Transverse colon (tissue), 4 donors: ENCODE measurements at regions not wholly inside any gene's neighbourhood (a gene's known extent, or its start where the extent isn't known, plus 50 kb on each side); places are given as distances from the start of the nearest gene placed in this dataset.

Source experiments
- DNase-seq: peaks from one replicate; pipeline ENCODE4 v3.0.0-alpha.2; 2019
- H3K27ac ChIP-seq, 4 donors: fragments of 200-600 bp; sonication (generic); 2 replicates each; pipeline ENCODE4 v1.5.1; 2016 to 2018; ENCODE audit warnings: inconsistent platforms in 4 of 4
- H3K27me3 ChIP-seq: fragments of 200-600 bp; sonication (generic); 2 replicates; pipeline ENCODE4 v1.5.1; 2017; ENCODE audit warnings: inconsistent platforms
- H3K36me3 ChIP-seq, 4 donors: fragments of 200-600 bp; sonication (generic); 2 replicates each; pipeline ENCODE4 v1.5.1; 2017 to 2019; ENCODE audit warnings: inconsistent platforms in 4 of 4
- H3K4me1 ChIP-seq, 4 donors: fragments of 200-600 bp; sonication (generic); 2 replicates each; pipeline ENCODE4 v1.5.1; 2017 to 2020; ENCODE audit warnings: inconsistent platforms in 4 of 4
- H3K4me3 ChIP-seq, 4 donors: fragments of 200-600 bp; sonication (generic); 1 replicate in 1 of 4; 2 replicates in 3 of 4; pipeline versions ENCODE4 v1.5.1 to v1.6.1; 2017 to 2019; ENCODE audit warnings: inconsistent platforms in 4 of 4
- H3K9me3 ChIP-seq, 2 donors: fragments of 200-600 bp; sonication (generic); 2 replicates each; pipeline ENCODE4 v1.5.1; 2017 to 2019; ENCODE audit warnings: inconsistent platforms in 2 of 2
- EP300 ChIP-seq: sonication (generic); formaldehyde crosslinking; IDR thresholded peaks from one replicate; pipeline ENCODE4 v1.6.1; 2017; ENCODE audit warnings: antibody characterized with exemption, low read depth
- POLR2A ChIP-seq: fragments of 450-650 bp; IDR thresholded peaks from one replicate; pipeline ENCODE4 v1.6.1; 2016; ENCODE audit warnings: antibody characterized with exemption, mild to moderate bottlenecking, moderate library complexity
- POLR2AphosphoS5 ChIP-seq, 3 donors: sonication (generic); formaldehyde crosslinking; IDR thresholded peaks; one replicate each; pipeline ENCODE4 v1.6.1; 2016; ENCODE audit warnings: antibody characterized with exemption in 3 of 3
- WGBS, 2 donors: methylation state at CpG; one replicate each; pipeline ENCODE4 v1.1.5; 2018; ENCODE audit warnings: low coverage in 1 of 2; 5-methylcytosine and 5-hydroxymethylcytosine counted together
- in situ Hi-C, 4 donors: fragments of 200-750 bp; cut with MboI; loops; one replicate each; pipeline versions ENCODE4 v1.15.0 to v1.15.1; 2017; ENCODE audit warnings: low sequenced_read_pairs in 3 of 4, low pct_ligation_motif_present in 1 of 4, low pct_unique_long_range_greater_than_20kb in 1 of 4
- intact Hi-C: fragments of 100-400 bp; cut with DNase I; formaldehyde crosslinking; loops from one replicate; pipeline ENCODE4 v1.15.1; 2023; ENCODE audit warnings: low total_unique reads
- TF ChIP-seq, protein P1 (sequence below), 5 experiments: fragments of 200-600 bp in 3 of 5; fragments of 450-650 bp in 2 of 5; sonication (generic) in 3 of 5; IDR thresholded peaks; 1 replicate in 2 of 5; 2 replicates in 3 of 5; pipeline ENCODE4 v1.5.1; 2016 to 2017; ENCODE audit warnings: antibody characterized with exemption in 5 of 5, inconsistent platforms in 3 of 5, mild to moderate bottlenecking in 2 of 5, moderate library complexity in 1 of 5

DNA sequence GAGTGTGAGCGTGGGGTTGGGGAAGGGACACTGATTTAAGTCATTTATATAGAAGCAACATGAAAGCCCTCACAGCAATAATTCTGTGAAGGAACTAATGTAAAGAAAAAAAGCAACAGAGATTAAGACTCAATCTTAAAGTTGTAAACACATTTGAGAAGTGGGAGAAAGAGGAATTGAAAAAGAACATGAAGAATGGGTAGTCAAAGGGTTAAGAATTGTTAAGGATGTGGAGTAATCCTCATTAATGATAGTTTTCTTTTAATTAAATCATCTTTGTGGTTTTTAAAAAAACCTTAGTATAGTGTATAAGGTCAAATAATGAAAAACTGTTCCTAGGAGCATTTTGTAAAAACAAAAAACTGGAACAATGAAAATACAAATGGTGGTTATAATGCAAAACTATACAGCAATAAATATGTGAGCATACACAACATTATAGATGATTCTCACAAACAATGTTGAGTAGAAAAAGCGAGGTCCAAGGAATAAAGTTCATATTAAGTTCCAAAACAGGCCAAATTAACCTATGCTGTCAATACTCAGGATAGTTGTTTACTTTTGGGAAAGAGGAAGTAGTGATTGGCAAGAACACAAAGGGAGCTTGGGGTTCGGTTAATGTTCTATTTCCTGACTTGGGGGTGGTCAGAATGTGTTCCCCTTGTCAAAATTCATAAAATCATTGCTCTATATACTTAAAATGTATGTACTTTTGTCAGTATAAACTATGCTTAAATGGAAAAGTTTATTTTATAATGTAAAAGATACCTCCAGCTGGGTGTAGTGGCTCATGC lies 120.4 kb upstream of the ATF7IP start:
- intact Hi-C loops (no loop called here), in situ Hi-C loops (loop anchor here in 3 of 4 donors (25.0 kb wide), 2 partner anchors 367 to 417 kb away; no protein-coding TSS in a partner anchor)
- 42 to 48% methylated on average over 3 of the region's 3 CpGs for WGBS, 2 donors
- Histone ChIP-seq H3K9me3 (peaks cover 16 to 24% of the 10 kb centered on the region in 2 donors), H3K36me3 (no peaks in the 10 kb centered on the region), H3K27ac (no peak overlapping the region), H3K4me1 (peaks cover 0 to 6% (median 2%) of the 10 kb centered on the region in 4 donors), H3K27me3 (no peaks in the 10 kb centered on the region), H3K4me3 (no peak overlapping the region)
- TF ChIP-seq POLR2A (no peak), EP300 (no peak), POLR2AphosphoS5 (IDR thresholded peaks at IDR 0.05) (no peak)
- TF ChIP-seq, protein P1, sequence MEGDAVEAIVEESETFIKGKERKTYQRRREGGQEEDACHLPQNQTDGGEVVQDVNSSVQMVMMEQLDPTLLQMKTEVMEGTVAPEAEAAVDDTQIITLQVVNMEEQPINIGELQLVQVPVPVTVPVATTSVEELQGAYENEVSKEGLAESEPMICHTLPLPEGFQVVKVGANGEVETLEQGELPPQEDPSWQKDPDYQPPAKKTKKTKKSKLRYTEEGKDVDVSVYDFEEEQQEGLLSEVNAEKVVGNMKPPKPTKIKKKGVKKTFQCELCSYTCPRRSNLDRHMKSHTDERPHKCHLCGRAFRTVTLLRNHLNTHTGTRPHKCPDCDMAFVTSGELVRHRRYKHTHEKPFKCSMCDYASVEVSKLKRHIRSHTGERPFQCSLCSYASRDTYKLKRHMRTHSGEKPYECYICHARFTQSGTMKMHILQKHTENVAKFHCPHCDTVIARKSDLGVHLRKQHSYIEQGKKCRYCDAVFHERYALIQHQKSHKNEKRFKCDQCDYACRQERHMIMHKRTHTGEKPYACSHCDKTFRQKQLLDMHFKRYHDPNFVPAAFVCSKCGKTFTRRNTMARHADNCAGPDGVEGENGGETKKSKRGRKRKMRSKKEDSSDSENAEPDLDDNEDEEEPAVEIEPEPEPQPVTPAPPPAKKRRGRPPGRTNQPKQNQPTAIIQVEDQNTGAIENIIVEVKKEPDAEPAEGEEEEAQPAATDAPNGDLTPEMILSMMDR (IDR thresholded peaks at IDR 0.05): no peak
- DNase-seq: no peak

DNA sequence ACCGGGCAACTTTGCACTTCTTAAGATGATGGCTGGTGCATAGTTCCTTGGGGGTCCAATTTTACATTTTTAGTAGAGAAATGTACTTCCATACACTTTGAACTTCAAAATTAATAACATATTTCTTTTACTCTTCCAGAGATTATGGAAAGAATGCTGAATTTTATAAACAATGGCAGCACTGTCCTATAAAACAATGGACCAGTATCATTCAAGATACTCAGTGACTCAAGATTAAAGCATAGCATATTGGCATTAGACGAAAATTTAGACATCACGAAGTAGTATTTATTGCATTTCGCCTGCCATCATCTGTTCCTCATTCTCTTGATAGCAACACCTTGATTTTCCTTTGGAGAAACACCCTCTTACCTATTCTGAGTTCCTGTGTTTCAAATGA lies 118.3 kb upstream of the ATF7IP start:
- Histone ChIP-seq H3K27me3 (no peaks in the 10 kb centered on the region), H3K27ac (no peak overlapping the region), H3K36me3 (no peaks in the 10 kb centered on the region), H3K4me1 (no peaks in the 10 kb centered on the region), H3K9me3 (peaks cover 12 to 23% of the 10 kb centered on the region in 2 donors), H3K4me3 (no peak overlapping the region)
- no peak for DNase-seq
- WGBS, 2 donors: 91 to 92% methylated on average over 4 of the region's 4 CpGs
- intact Hi-C loops (no loop called here), in situ Hi-C loops (loop anchor here in 3 of 4 donors (25.0 kb wide), 2 partner anchors 365 to 415 kb away; no protein-coding TSS in a partner anchor)
- TF ChIP-seq POLR2A (no peak), EP300 (no peak), POLR2AphosphoS5 (IDR thresholded peaks at IDR 0.05) (no peak)
- TF ChIP-seq, protein P1 (IDR thresholded peaks at IDR 0.05): no peak

DNA sequence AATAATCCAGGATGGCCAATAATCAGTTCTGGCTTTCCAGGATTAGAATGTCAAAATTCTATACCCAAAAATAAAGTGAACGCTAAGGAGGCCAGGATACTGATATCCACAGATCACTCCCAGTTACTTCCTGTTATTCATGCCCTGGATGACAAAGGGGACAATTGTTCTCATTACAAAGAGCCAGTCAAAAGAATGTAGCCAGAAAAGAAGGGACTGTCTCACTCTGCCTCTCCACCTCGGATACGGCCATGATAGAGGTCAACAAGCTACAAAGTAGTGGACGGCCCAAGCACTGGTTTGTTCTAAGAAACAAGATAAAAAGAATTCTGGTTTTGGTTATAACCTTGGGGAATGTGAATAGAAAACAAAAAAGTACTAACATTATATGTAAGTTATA lies 116.1 kb upstream of the ATF7IP start:
- 54 to 73% methylated on average over 4 of the region's 4 CpGs for WGBS, 2 donors

DNA sequence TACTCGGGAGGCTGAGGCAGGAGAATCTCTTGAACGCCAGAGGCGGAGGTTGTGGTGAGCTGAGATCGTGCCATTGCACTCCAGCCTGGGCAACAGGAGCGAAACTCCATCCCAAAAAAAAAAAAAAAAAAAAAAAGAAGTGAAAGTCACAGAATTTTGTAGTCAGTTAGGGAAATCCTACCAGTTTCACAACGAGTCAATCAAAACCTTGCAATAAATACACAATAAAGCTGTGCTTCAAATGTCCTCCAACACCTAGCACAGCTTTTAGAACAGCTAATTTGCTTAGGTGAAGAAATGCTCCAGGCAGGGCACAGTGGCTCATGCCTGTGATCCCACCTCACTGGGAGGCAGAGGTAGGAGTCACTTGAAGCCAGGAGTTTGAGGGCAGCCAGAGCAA lies 112.8 kb upstream of the ATF7IP start:
- intact Hi-C loops: no loop called here
- WGBS, 2 donors: 78 to 81% methylated on average over 4 to 6 of the region's 6 CpGs
- H3K27ac ChIP-seq: no peak overlapping the region
- H3K9me3 ChIP-seq: no peaks in the 10 kb centered on the region
- no peak for TF ChIP-seq POLR2AphosphoS5 (IDR thresholded peaks at IDR 0.05)
- no peak for TF ChIP-seq EP300
- no peak for TF ChIP-seq POLR2A
- TF ChIP-seq, protein P1 (IDR thresholded peaks at IDR 0.05): no peak
- no peaks in the 10 kb centered on the region for H3K36me3 ChIP-seq
- peaks cover 4 to 22% (median 11%) of the 10 kb centered on the region in 4 donors for H3K4me1 ChIP-seq
- no peak overlapping the region for H3K4me3 ChIP-seq
- in situ Hi-C loops: loop anchor here in 1 of 4 donors (25.0 kb wide), 1 partner anchor 110 kb away; the partner anchor contains the start of gene ATF7IP
- H3K27me3 ChIP-seq: no peaks in the 10 kb centered on the region
- no peak for DNase-seq

More for the DNA sequence above, 116.1 kb upstream of the ATF7IP start:
- Histone ChIP-seq H3K36me3 (no peaks in the 10 kb centered on the region), H3K4me3 (no peak overlapping the region), H3K27ac (no peak overlapping the region), H3K27me3 (no peaks in the 10 kb centered on the region), H3K9me3 (peaks cover 0 to under 1% of the 10 kb centered on the region in 2 donors), H3K4me1 (no peaks in the 10 kb centered on the region)
- no peak for TF ChIP-seq POLR2AphosphoS5 (IDR thresholded peaks at IDR 0.05)
- no peak for TF ChIP-seq POLR2A
- TF ChIP-seq, protein P1 (IDR thresholded peaks at IDR 0.05): no peak
- no peak for TF ChIP-seq EP300
- in situ Hi-C loops (loop anchor here in 3 of 4 donors (25.0 kb wide), 2 partner anchors 363 to 413 kb away; no protein-coding TSS in a partner anchor), intact Hi-C loops (no loop called here)
- DNase-seq: no peak
